T-helper 1 cell (primary cell): ENCODE measurements at regions not wholly inside any gene's neighbourhood (a gene's known extent, or its start where the extent isn't known, plus 50 kb on each side); places are given as distances from the start of the nearest gene placed in this dataset.
"Not testable (repeated sequence)": the region's sequence is repeated elsewhere in the genome, so short reads cannot be mapped to it uniquely, and the experiment has no call there.

Source experiments
- DNase-seq, 5 donors: peaks; one replicate each; pipeline ENCODE4 v3.0.0-alpha.2; 2012 to 2020

DNA sequence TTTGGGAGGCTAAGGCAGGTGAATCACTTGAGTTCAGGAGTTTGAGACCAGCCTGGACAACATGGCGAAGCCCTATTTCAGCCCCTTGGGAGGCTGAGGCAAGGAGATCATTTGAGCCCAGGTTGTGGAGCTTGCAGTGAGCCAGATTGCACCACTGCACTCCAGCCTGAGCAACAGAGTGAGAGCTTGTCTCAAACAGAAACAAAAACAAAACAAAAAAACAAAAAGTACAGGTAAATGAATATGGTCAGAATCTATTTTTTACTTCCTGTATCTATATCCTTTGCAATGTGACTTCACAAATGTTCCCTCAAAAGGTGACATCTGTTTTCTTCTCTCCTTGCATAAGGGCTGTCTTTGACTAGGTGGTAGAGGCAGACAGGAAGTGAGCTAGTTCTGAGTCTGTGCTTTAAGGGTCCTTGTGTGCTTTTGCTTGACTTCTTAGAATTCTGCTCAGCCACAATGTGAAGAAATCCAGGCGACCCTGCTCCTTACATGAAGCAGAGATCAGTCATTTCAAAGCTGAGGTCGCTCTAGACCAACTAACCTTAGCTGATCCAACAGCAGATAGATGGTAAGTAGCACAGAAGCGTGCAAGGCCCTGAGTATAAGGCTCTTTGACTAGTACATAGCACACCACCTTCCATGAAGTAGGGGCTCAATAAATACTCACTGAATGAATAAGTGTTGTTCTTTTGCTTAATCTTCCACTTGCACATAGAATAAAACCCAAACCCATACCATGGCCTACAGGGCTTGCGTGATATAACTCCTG is 423.2 kb upstream of the PCDH15 start:
- no peak for DNase-seq

DNA sequence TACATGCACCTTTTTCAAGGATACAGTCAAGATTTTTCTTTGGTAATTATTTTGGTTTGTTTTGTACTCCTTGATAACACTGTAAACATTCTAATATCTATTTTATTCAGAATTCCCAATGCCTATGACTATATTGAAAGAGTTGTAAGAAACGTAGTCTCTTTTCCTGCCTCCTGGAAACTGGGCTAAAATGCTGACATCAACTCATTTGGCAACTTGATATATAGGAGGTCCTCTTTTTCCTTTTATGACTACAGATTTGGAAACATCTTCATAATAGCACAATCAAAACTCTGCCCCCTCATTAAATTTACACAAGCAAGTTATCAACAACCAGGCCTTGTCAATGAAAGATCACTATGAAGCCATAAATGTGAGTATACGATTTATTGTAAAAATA is 422.3 kb upstream of the PCDH15 start:
- DNase-seq = no peak

DNA sequence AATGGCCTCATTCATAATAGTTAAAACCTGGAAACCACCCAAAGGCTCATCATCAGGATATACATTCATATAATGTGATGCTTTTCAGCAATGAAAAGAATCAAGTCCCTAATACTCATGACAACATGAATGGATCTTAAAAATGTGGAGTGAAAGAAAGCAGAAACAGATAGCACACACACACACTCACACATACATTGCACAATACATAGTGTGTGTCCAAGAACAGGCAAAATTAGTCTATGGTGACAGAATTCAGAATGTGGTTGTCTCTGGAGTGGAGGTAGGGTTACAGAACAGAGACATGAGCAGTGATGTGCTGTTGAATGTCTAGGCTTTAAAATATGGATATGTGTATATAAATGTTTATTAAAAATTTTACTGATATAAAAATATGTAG is 419.9 kb upstream of the PCDH15 start:
- DNase-seq = no peak

DNA sequence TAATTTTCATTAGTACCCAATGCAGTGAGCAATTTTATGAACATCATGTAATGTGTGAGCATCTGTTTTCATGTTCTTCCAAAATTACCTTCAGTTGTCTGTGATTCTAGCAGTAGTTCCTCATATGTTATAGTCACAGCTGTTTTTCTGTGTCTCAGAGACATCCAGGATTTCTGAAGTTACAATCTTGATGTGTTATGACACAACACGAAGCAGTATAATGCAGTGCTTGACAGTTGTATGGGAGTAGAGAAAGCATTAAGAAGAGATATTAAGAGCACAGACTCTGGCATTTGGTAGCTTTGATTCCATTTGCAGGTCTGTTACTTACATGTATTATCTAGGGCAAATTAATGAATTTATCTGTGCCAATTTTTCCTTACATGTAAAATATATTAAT is 414.7 kb upstream of the PCDH15 start:
- no peak for DNase-seq

DNA sequence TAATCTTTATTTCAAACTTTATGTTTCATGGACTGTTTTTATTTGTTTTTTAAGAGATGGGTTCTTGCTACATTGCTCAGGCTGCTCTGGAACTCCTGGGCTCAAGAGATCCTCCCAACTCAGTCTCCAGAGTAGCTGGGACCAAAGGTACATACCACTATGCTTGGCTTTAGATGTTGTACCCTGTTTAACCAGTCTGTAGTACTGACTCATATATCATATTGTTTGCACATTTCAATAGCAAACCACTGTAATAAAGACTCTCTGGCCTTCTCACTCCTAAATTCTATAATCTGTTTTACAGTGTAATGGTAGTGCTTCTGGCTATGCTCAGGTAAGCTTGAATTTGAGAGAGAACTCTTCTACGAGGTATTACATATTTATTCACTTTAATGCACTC is 413.6 kb upstream of the PCDH15 start:
- no peak for DNase-seq

DNA sequence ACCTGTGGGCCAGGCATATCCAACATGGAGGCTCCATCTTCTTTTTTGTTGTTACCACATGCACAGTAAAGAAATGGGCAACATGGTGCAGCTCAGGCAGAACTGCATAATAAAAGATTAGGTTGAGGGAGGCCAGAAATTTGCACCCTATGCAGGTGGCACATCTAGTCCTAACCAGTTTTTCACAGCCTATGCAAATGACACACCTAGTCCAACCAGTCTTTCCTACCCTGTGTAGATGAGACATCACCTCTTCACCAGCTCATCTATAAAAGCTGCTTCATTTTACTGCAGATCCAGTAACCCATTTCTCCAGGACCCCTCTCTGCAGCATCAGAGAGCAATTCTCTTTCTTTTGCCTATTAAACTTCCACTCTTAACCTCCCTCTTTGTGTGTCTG is 411.0 kb upstream of the PCDH15 start:
- DNase-seq = no peak

DNA sequence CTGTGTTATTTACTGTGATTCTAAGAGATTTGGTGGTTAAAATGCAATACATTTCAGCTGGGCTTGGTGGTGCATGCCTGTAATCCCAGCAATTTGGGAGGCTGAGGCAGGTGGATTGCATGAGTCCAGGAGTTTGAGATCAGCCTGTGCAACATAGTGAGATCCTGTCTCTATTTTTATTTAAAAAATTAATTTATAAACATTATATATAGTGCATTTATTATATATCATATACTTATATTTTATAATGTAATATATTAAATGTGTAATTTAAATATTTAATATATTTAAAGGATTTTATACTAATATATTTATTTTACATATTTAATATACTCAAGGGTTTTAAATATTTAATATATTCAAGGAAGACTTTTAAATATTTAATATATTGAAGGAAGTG is 402.8 kb upstream of the PCDH15 start:
- DNase-seq = no peak

DNA sequence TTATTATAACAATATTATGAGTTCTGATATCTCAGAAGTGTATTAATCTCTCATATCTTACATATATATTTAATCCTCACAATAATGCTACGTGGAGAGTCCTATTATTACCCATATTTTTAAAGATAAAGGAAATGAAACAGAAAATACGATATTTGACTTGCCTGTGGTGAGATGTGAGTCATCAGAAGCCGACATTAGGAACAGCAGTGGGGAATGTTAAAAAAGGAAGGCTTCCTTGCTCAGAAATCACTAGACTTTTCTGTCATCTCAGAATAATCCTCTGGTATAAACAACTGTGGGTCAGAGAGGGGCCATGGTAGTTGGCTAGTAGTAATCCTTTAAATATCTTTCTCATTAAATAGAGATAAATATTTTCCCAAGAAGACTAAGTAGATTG is 402.3 kb upstream of the PCDH15 start:
- DNase-seq = no peak

DNA sequence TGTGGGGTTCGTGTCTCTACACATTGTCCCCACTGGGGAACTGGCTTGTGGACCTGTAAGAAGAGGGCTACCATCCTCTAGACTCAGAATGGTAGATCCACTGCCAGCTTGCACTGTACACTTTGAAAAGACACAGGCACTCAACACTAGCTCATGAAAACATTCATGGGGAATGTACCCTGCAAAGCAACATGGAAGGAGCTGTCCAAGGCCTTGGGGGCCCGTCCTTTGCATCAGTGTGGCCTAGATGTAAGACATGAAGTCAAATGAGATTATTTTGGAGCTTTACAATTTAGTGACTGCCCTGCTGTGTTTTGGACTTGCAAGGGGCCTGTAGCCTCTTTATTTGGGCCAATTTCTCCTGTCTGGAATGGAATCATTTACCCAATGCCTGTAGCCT is 399.0 kb upstream of the PCDH15 start:
- no peak for DNase-seq

DNA sequence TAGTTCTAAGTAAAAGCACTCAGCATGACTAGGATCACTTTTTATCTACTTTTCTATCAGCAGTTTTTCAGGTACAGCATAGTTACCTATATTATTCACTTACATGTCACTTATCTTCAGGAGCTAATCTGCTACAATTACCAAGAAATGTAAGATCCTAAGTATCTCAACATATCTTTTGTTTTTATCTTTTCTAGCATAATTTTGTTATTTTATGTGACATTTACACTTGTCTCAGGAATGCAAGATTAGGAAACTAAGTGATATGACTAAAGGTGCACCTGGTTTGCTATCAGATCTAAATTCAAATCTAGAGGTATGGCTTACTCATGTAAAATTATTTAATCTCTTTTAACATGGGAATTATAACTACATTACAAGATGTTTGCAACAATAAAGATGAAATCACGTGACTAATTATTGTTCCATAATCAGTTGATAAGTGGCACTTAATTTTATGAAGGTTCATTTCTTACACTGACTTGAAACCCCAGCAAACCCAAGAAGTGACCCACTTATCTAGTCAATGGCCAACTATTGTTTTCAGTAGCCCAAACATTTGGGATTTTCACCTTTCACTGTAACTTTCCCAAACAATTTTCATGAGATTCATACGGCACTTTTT is 390.3 kb upstream of the PCDH15 start:
- DNase-seq = no peak

DNA sequence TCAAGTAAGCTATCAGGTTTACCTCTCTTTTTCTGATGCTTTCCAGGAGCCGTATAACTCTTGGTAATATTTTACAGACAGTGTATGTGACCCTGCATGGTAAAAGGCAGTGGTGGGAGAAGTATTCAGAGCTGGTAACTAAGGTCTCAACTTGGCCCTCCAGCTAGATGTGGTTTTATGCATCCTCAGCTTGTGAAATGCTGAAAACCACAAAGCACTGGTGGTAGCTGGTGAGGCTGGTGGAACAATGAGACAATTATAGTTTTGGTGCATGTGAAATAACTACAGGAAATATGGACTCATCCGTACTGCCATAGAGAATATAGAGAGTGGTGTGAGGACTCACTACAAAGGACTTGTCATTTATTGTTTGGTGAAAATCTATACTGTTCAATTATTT is 383.0 kb upstream of the PCDH15 start:
- DNase-seq = no peak

DNA sequence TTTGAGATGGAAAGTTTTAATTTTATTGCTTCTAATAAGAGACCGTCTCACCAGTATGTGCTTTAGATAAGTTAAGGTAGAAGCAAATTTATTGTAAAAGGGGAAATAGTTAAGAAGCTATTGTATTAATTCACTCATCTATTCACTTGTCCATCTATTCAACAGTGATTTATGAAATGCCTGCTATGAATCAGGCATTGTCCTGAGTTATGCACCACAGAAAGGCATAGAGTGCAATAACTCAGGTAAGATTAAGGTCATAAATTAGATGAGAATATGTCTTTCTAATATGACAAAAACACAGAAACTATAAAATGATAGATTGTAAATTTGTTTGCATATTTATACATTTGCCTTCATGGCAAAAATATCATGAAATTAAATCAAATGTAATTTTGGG is 379.3 kb upstream of the PCDH15 start:
- no peak for DNase-seq

DNA sequence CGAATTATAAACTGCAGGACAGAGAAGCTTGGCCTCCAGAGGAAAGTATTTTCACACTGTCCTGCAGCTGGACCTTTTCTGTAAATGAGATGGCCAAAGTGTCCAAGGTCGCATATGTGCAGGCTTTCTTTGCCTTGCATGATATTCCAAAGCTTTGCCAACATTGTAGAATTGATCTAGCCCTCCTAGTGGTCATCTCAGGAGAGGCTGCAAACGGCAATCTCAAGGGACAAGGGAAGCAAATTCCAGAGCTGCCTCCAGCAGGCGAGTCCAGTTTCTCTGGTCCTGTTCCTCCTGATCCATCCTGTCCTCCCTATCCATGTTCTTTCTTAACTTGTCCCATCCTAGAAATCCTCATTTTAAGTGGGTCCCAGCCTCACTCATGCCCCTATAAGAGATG is 373.4 kb upstream of the PCDH15 start:
- DNase-seq = no peak

DNA sequence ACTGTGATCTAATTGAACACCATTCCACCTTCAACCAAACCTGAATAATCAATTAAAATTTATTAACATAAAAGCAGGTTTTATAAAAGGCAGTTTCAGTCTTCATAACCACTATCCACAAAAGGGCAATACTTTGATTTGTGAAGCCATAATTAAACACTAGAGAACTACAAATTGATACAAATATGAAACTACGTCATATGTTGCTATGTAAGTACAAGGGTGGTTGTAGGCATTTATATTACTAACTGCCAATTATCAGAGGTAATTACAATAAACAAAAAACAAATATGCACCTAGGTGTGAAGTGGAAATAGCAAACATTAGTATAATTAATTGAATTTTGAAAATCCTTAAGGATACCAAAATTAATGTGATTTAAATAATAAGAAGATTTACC is 368.5 kb upstream of the PCDH15 start:
- no peak for DNase-seq

DNA sequence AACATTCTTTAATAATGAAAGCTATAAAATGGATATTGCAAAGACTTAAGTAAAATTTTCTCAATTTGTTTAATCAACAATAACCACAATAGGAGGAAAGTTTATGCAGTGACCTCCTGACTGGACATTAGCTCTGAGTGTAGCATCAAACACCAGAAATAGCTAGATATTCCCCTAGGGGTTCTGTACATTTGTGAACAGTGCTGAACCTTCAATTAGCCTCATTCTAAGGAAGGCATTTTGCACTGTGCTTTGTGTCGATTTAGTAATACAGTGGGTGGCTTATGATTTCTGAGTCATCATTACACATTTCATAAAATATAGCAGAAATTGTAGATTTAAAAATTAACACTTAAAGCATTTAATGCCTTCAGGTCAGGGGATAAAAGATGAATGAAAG is 367.3 kb upstream of the PCDH15 start:
- no peak for DNase-seq

DNA sequence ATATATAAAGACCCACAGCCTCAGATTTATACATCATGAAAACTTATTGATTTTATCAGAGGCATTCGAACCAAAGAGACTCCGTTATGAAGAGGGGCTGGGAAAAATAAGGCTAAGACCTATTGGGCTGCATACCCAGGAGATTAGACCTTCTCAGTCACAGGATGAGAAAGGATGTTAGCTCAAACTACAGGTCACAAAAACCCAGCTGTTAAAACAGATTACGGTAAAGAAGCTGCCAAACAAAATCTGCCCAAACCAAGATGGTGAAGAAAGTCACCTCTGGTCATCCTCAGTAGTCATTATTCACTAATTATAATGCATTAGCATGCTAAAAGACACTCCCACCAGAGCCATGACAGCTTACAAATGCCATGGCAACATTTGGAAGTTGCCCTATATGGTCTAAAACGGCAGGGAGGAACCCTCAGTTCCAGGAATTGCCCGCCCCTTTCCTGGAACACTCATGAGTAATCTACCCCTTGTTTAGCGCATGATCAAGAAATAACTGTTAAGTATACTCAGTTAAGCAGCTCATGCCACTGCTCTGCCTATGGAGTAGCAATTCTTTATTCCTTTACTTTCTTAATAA is 362.5 kb upstream of the PCDH15 start:
- no peak for DNase-seq

DNA sequence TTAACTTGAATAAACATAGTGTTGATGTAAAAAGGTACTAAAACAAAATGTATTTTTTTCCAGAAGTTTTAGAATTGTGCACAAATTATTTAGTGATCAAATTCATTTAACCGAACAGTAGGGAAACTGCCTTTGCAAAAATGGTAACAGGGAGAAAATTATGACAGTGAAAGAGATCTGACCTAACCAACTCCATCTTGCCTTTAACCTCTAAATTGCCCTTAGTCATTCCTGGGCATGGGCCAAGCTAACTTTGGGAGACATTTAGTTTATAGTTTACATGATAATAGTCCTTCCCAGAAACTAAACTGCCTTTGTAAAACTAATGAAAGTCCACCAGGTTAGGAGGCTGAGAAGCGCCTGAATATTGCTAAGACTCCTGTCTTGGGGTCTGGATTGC is 361.3 kb upstream of the PCDH15 start:
- not testable (repeated sequence) for DNase-seq

DNA sequence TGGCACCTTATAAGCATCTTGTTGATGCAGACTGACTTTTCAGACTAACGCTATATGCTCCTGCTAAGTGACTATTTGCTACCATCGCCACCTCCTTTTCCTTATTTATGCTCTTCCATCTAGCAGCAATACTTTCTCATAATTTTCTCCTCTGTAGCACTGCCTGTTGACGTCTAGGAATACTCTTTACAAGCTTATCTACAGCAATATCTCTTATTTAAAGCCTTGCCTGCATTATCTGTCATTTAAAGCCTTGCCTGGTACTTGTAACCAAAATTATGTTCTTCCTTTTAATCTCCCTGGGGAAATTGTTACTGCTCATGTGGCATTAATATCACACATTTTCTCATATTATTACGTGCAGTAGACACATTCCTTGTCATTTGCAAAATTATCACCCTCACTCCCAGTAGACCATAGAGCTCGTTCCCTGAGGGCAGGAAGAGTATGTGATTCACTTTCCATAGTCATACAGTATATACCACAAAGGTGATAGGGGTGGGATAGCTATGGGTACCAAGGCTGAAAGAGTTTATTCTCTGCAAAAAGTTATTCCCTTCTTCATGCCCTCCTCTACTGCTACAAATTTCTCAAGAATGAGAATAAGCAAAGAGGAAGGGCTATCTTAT is 359.7 kb upstream of the PCDH15 start:
- DNase-seq = no peak

DNA sequence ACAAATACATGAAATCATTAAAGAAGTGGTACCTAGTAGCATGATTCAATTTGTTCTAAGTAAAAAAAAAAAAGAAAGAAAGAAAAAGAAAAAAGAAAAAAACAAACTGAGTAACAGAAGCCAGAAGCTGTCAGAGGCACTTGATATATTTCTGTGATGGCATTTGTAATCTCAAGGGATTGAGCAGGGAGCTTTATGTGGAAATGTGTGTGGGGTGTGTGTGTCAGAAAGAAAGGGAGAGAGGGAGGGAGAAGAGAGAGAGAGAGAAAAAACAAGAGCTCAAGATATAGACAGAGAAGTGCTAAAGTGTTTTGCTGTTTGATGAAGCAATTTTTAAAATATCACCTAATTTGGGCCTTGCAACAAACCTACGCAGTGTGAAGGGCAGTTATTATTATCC is 357.6 kb upstream of the PCDH15 start:
- no peak for DNase-seq

DNA sequence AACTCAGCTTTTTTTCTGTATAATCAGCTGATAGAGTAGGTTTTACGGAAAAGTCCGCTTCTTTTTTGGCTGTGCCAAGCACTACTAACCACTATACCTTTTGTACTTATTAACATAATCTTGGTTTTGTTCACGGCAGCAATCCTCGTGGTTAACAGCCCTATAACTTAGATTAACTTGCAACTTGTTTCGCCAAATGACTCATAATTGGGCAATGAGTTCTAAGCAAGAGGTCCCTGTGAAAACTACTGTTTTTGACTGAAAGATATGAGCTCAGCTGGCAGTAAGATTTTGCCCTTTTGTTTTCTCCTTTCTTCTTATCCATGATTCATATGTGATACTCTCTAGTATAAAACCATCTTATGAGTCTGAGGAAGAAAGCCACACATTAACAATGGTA is 345.0 kb upstream of the PCDH15 start:
- no peak for DNase-seq

DNA sequence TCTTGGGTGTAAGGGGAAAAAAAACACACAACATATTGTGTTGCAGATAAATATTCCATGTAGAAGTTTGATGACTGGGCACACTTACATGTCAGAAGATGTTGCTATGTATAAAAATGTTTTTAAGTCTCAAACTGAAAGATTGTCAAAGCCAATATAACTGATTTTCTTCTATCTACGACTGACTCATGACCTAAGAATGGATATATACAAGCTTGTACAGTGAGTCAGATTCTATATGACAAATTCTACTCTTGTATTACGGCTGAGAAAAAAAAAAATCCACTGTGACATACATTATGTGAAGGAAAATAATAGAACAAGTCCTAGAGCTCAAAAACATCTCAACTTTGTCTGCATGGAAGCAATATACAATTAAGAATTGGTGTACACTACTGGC is 343.0 kb upstream of the PCDH15 start:
- no peak for DNase-seq

DNA sequence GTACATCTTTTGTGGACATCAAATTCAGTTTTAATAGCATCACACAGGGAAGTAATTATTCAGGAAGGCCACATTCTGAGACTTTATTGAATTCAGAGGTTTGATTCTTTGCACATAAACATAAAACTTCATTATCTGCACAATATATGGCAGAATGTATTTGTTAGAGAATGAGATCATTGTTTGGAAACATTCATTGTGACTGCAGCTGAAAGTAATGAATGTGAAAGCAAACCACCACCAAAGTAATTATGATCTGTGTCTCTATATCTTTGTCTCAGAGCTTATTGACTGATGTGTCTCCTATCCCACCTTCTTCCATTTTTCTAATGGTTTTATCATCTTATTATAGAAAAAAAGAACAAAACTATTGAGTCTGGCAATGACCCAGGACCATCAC is 340.9 kb upstream of the PCDH15 start:
- no peak for DNase-seq

DNA sequence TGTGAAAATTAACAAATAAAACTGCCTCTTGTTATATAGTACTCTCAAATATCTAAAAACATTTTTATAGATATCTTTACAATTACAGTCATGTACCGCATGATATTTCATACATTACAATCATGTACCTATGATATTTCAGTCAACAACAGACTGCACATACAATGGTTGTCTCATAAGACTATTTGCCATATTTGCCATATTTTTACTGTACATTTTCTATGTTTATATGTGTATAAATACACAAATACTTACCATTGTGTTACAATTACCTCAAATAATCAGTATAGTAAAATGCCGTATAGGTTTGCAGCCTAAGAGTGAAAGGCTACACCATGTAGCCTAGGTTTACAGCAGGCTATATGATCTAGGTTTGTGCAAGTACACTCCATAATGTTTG is 336.0 kb upstream of the PCDH15 start:
- DNase-seq = no peak

DNA sequence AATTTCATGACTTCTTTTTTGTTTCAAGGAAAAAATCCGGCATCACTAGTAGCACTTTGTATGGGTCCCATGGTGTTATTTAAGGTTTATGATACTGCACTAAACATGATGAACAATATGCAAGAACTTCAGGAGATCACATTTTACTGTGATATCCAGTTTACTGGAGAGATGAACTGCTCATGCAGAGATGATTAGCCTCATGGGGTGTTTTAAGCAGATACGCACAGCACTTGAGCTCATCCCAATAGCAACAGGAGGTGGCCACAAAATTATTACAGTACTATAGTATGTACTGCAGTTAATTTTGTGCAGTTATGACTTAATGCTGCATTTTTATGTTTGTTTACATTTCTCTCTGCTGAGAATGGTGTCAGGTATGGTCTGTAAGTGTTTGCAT is 303.7 kb upstream of the PCDH15 start:
- DNase-seq = no peak
